ENCODE measurements at regions not wholly inside any gene's neighbourhood (a gene's known extent, or its start where the extent isn't known, plus 50 kb on each side); places are given as distances from the start of the nearest gene placed in this dataset.

GRCh38 chr14:65928995-65929394 lies 516.5 kb downstream of the FUT8 start:
- H3K36me3 ChIP-seq (ENCODE audit: insufficient read depth, low read length), result no peaks in the 10 kb centered on the region
- no peak overlapping the region for H2AFZ ChIP-seq (ENCODE audit: low read length, unreplicated experiment)
- no peak overlapping the region for H3K4me3 ChIP-seq (ENCODE audit: low read depth, low read length)
- H3K27me3 ChIP-seq (ENCODE audit: insufficient read depth, low read length), result peaks cover 43% of the 10 kb centered on the region
- H3K79me2 ChIP-seq (ENCODE audit: control insufficient read depth, insufficient read depth, low read length, unreplicated experiment), result no peaks in the 10 kb centered on the region
- no peak overlapping the region for H3K27ac ChIP-seq (ENCODE audit: low read depth, low read length)
- no peaks in the 10 kb centered on the region for H3K4me1 ChIP-seq (ENCODE audit: control insufficient read depth, insufficient read depth, low read length, unreplicated experiment)

- Histone ChIP-seq H3K79me2 (ENCODE audit: control insufficient read depth, insufficient read depth, low read length, unreplicated experiment) (no peaks in the 10 kb centered on the region), H3K36me3 (ENCODE audit: insufficient read depth, low read length) (no peaks in the 10 kb centered on the region), H3K4me1 (ENCODE audit: control insufficient read depth, insufficient read depth, low read length, unreplicated experiment) (no peaks in the 10 kb centered on the region), H3K27ac (ENCODE audit: low read depth, low read length) (no peak overlapping the region), H2AFZ (ENCODE audit: low read length, unreplicated experiment) (no peak overlapping the region), H3K4me3 (ENCODE audit: low read depth, low read length) (no peak overlapping the region), H3K27me3 (ENCODE audit: insufficient read depth, low read length) (peaks cover 14% of the 10 kb centered on the region)
These were observed 521.0 kb downstream of the FUT8 start for GRCh38 chr14:65933400-65934069.

GRCh38 chr14:65934070-65934435 lies 521.5 kb downstream of the FUT8 start:
- peaks cover 12% of the 10 kb centered on the region for H3K27me3 ChIP-seq (ENCODE audit: insufficient read depth, low read length)
- no peak overlapping the region for H2AFZ ChIP-seq (ENCODE audit: low read length, unreplicated experiment)
- no peaks in the 10 kb centered on the region for H3K79me2 ChIP-seq (ENCODE audit: control insufficient read depth, insufficient read depth, low read length, unreplicated experiment)
- no peaks in the 10 kb centered on the region for H3K4me1 ChIP-seq (ENCODE audit: control insufficient read depth, insufficient read depth, low read length, unreplicated experiment)
- H3K36me3 ChIP-seq (ENCODE audit: insufficient read depth, low read length), result no peaks in the 10 kb centered on the region
- no peak overlapping the region for H3K4me3 ChIP-seq (ENCODE audit: low read depth, low read length)
- no peak overlapping the region for H3K27ac ChIP-seq (ENCODE audit: low read depth, low read length)

DNA sequence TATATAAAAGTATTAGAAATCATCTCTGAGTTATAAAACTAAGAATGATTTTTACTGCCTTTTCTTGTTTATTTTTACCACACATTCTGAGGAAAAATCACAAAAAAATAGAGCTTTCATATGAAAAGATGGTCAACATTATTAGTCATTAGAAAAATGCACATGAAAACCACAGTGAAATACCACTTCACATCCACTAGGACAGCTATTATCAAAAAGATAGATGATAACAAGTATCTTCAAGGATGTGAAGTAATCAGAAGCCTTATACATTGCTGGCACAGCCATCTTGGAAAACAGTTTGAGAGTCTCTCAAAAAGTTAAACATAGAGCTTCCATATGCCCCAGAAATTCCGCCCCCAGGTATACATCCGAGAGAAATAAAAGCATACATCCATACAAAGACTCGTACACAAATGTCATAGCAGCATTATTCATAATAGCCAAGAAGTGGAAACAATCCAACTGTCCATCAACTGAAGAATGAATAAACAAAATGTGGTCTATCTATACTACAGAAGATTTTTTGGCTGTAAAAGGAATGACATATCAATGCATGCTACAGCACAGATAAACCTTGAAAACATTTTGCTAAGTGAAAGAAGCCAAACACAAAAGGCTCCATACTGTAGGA lies 523.9 kb downstream of the FUT8 start:
- Histone ChIP-seq H3K36me3 (ENCODE audit: insufficient read depth, low read length) (no peaks in the 10 kb centered on the region), H3K27me3 (ENCODE audit: insufficient read depth, low read length) (peaks cover 11% of the 10 kb centered on the region; the same call in 1 of the 2 replicates), H3K4me1 (ENCODE audit: control insufficient read depth, insufficient read depth, low read length, unreplicated experiment) (no peaks in the 10 kb centered on the region), H3K27ac (ENCODE audit: low read depth, low read length) (no peak overlapping the region), H3K4me3 (ENCODE audit: low read depth, low read length) (no peak overlapping the region), H3K79me2 (ENCODE audit: control insufficient read depth, insufficient read depth, low read length, unreplicated experiment) (no peaks in the 10 kb centered on the region), H2AFZ (ENCODE audit: low read length, unreplicated experiment) (no peak overlapping the region)

GRCh38 chr14:65937079-65937959 lies 524.8 kb downstream of the FUT8 start:
- Histone ChIP-seq H3K27me3 (ENCODE audit: insufficient read depth, low read length) (peaks cover 16% of the 10 kb centered on the region; the same call in 1 of the 2 replicates), H3K27ac (ENCODE audit: low read depth, low read length) (no peak overlapping the region), H3K4me3 (ENCODE audit: low read depth, low read length) (no peak overlapping the region), H2AFZ (ENCODE audit: low read length, unreplicated experiment) (no peak overlapping the region), H3K36me3 (ENCODE audit: insufficient read depth, low read length) (no peaks in the 10 kb centered on the region), H3K4me1 (ENCODE audit: control insufficient read depth, insufficient read depth, low read length, unreplicated experiment) (no peaks in the 10 kb centered on the region), H3K79me2 (ENCODE audit: control insufficient read depth, insufficient read depth, low read length, unreplicated experiment) (no peaks in the 10 kb centered on the region)

DNA sequence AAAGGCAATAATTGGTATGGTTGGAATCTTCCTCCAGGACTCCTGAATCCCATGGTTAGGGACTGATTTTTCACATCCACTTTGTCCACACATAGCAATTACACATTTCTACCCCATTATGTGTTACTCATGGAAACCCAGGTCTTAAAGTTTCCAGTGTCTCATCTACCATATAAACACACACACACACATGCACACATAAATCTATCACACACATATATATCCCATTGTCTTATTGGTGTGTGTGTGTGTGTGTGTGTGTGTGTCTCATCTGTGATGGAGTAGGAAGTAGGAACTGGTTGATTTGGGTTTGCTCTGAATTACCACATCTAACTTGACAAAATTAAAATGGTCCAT lies 525.4 kb downstream of the FUT8 start:
- Histone ChIP-seq H3K79me2 (ENCODE audit: control insufficient read depth, insufficient read depth, low read length, unreplicated experiment) (no peaks in the 10 kb centered on the region), H2AFZ (ENCODE audit: low read length, unreplicated experiment) (no peak overlapping the region), H3K4me3 (ENCODE audit: low read depth, low read length) (no peak overlapping the region), H3K4me1 (ENCODE audit: control insufficient read depth, insufficient read depth, low read length, unreplicated experiment) (no peaks in the 10 kb centered on the region), H3K27me3 (ENCODE audit: insufficient read depth, low read length) (peaks cover 20% of the 10 kb centered on the region; the same call in 1 of the 2 replicates), H3K27ac (ENCODE audit: low read depth, low read length) (no peak overlapping the region), H3K36me3 (ENCODE audit: insufficient read depth, low read length) (no peaks in the 10 kb centered on the region)

GRCh38 chr14:65938738-65939137 lies 526.2 kb downstream of the FUT8 start:
- Histone ChIP-seq H3K4me3 (ENCODE audit: low read depth, low read length) (no peak overlapping the region), H2AFZ (ENCODE audit: low read length, unreplicated experiment) (no peak overlapping the region), H3K27me3 (ENCODE audit: insufficient read depth, low read length) (peaks cover 24% of the 10 kb centered on the region; the same call in 1 of the 2 replicates), H3K36me3 (ENCODE audit: insufficient read depth, low read length) (no peaks in the 10 kb centered on the region), H3K27ac (ENCODE audit: low read depth, low read length) (no peak overlapping the region), H3K79me2 (ENCODE audit: control insufficient read depth, insufficient read depth, low read length, unreplicated experiment) (no peaks in the 10 kb centered on the region), H3K4me1 (ENCODE audit: control insufficient read depth, insufficient read depth, low read length, unreplicated experiment) (no peaks in the 10 kb centered on the region)

- Histone ChIP-seq H2AFZ (ENCODE audit: low read length, unreplicated experiment) (no peak overlapping the region), H3K79me2 (ENCODE audit: control insufficient read depth, insufficient read depth, low read length, unreplicated experiment) (no peaks in the 10 kb centered on the region), H3K27me3 (ENCODE audit: insufficient read depth, low read length) (peaks cover 24% of the 10 kb centered on the region; the same call in 1 of the 2 replicates), H3K36me3 (ENCODE audit: insufficient read depth, low read length) (no peaks in the 10 kb centered on the region), H3K4me3 (ENCODE audit: low read depth, low read length) (no peak overlapping the region), H3K4me1 (ENCODE audit: control insufficient read depth, insufficient read depth, low read length, unreplicated experiment) (no peaks in the 10 kb centered on the region), H3K27ac (ENCODE audit: low read depth, low read length) (no peak overlapping the region)
These were observed 526.7 kb downstream of the FUT8 start for GRCh38 chr14:65939184-65939583.

- Histone ChIP-seq H3K27ac (ENCODE audit: low read depth, low read length) (no peak overlapping the region), H3K36me3 (ENCODE audit: insufficient read depth, low read length) (no peaks in the 10 kb centered on the region), H2AFZ (ENCODE audit: low read length, unreplicated experiment) (no peak overlapping the region), H3K4me3 (ENCODE audit: low read depth, low read length) (no peak overlapping the region), H3K79me2 (ENCODE audit: control insufficient read depth, insufficient read depth, low read length, unreplicated experiment) (no peaks in the 10 kb centered on the region), H3K4me1 (ENCODE audit: control insufficient read depth, insufficient read depth, low read length, unreplicated experiment) (no peaks in the 10 kb centered on the region), H3K27me3 (ENCODE audit: insufficient read depth, low read length) (peaks cover 25% of the 10 kb centered on the region; the same call in 1 of the 2 replicates)
These were observed 527.7 kb downstream of the FUT8 start for GRCh38 chr14:65940056-65940735.

DNA sequence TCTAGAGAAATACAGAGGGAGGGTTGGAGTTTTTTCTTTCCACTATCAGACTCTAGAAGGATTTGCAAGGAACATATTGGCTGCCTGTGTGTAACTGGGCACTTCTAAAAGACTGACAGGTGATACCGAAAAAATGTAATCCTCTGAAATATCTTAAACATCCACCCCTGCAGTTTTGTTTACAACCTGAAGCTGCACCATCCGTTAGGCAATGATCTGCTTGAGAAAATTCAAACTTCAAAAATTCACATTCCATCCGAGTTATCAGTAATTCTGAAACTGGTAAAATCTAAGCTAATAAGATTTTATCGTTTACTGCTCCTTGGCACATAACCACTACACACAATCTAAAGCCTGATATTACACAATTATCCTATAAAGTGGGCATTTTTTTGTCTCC lies 528.6 kb downstream of the FUT8 start:
- peaks cover 28% of the 10 kb centered on the region; the same call in 1 of the 2 replicates for H3K27me3 ChIP-seq (ENCODE audit: insufficient read depth, low read length)
- H3K27ac ChIP-seq (ENCODE audit: low read depth, low read length), result no peak overlapping the region
- no peaks in the 10 kb centered on the region for H3K4me1 ChIP-seq (ENCODE audit: control insufficient read depth, insufficient read depth, low read length, unreplicated experiment)
- no peaks in the 10 kb centered on the region for H3K36me3 ChIP-seq (ENCODE audit: insufficient read depth, low read length)
- H3K4me3 ChIP-seq (ENCODE audit: low read depth, low read length), result no peak overlapping the region
- no peaks in the 10 kb centered on the region for H3K79me2 ChIP-seq (ENCODE audit: control insufficient read depth, insufficient read depth, low read length, unreplicated experiment)
- H2AFZ ChIP-seq (ENCODE audit: low read length, unreplicated experiment), result no peak overlapping the region

All from ACC112 (cell line).